Sciatic nerve (tissue), 2 donors: ENCODE measurements at regions not wholly inside any gene's neighbourhood (a gene's known extent, or its start where the extent isn't known, plus 50 kb on each side); places are given as distances from the start of the nearest gene placed in this dataset.

ENCODE experiments used
- ATAC-seq: fragments of 200-7000 bp; cut with Tn5 transposase; one replicate; pipeline ENCODE4 v1.9.1; 2020; ENCODE audit warnings: mild to moderate bottlenecking, moderate library complexity
- DNase-seq: peaks from one replicate; pipeline ENCODE4 v3.0.0-alpha.2; 2020; ENCODE audit warnings: low spot score
- intact Hi-C: fragments of 100-400 bp; cut with DNase I; formaldehyde crosslinking; loops from one replicate; pipeline ENCODE4 v1.14.2; 2022
- donor health status: DM: no; HTN: no; CAD: no.
- donor health status: DM: no; HTN: no; CAD: no.

DNA sequence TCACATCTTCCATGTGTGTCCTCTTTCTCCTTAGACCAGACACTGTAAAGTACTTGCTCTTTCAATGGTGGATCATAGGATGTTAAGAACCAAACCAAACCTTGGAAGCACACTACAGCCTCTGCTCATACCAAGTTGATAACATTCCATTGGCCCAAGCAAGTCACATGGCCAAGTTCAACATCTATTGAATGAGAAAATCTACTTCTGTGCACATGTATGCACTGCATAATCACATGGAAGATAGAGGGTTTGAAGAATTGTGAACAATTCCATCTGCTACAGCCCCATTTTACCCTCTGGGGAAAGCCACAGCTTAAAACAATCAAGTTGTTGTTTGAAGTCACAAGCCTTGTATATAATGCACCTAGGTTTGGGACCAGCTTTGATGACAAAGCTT lies 68.2 kb downstream of the MFAP3 start:
- intact Hi-C loops: no loop called here
- ATAC-seq (no peak), DNase-seq (no peak)

DNA sequence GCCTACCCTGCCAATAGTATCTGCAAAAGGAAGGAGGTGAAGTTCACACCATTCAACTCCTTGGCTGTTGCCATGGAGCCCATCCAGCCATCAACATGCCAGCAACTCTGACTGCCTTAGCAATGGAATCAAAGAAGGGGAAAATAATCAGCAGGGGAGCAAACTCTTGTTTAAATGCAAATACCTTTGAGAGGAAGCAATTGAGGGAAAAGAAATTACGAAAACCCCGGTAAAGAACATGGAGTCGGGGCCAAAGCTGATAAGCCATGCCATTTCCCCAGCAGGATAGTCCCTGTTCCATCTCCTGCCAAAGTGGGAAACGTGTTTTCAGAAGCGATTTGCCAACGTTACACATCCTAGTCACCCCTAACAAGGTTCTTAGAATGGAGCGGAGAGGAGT lies 69.0 kb downstream of the MFAP3 start:
- intact Hi-C loops: no loop called here
- no peak for DNase-seq
- no peak for ATAC-seq

DNA sequence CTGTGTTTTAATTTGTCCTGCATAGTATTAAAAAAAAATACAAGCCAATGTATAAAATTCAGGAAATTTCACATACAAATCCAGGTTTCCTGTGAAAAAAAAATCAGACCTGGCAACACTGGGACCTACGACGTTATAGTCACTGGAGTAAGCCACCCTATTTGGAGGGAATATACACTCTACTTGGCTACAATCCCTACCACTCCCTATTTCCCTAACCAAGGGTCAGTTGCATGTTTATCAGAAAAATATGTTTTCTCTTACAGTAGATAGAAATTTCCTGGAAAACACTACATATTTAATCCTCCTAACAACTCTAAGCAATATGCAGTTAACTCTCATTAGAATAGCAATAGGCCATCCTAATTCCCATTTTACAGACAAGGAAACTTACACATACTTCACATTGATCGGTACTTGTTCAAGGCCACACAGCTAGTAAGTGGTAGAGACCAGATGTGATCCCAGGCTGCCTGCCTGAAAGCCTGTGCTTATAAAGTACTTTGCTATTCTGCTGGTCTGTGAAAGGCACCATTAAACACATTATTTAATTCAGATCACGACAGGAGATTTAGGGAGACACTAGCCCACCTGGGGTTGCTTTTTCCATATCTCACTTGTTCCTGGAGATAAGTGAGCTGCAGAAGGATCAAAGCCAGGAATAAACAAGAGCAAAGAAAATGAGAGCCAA lies 70.8 kb downstream of the MFAP3 start:
- intact Hi-C loops: no loop called here
- DNase-seq (no peak), ATAC-seq (no peak)

DNA sequence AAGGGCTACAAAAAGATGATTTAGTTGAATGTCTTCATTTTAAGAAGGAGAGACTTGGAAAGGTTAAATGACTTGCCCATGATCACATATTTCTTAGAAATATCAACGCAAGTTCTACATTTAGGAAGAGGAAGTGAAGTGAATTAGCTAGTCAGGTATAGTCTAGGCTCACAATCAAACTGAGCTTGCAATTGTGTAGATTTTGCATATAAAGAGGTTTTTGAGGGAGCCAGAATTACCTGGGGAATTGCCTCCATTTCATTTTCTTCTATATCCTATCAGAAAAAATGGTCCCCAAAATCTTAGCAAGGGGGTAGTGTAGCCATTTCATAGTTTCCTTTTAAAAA lies 71.3 kb downstream of the MFAP3 start:
- ATAC-seq: no peak
- intact Hi-C loops: no loop called here

DNA sequence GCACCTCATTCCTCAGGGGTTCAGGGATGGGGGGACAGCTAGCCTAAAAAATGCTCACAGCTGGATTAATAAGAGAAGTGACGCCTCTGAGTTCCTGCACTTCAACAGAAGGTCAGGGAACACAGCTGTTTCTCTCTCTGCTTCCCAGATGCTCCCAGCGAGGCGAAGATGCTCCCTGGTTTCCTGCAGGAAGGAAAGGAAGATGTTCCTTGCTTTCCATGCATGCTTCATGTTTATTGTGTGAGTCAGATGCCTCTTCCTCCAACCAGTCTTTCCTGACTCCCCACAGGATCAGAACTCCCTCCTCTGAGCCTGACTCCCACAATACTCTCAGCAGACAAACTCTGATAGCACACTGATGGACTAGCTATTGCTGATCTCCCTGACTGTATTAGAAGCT lies 71.9 kb downstream of the MFAP3 start:
- intact Hi-C loops: no loop called here
- no peak for ATAC-seq
- no peak for DNase-seq

More for the DNA sequence above, 71.3 kb downstream of the MFAP3 start:
- DNase-seq: no peak

DNA sequence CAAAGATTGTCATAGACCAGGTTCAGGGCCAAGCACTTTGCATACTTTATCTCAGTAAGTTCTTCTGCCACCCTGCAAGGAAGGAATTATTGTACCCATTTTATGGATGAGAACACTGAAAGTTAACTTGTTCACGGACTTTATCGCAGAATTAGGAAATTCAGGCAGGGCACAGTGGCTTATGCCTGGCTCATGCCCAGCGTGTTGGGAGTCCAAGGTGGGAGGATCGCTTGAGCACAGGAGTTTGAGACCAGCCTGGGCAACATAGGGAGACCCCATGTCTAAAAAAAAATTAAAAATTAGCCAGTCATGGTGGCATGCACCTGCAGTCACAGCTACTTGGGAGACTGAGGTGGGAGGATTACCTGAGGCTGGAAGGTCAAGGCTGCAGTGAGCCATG lies 72.4 kb downstream of the MFAP3 start:
- no peak for ATAC-seq
- intact Hi-C loops: no loop called here
- DNase-seq: no peak

DNA sequence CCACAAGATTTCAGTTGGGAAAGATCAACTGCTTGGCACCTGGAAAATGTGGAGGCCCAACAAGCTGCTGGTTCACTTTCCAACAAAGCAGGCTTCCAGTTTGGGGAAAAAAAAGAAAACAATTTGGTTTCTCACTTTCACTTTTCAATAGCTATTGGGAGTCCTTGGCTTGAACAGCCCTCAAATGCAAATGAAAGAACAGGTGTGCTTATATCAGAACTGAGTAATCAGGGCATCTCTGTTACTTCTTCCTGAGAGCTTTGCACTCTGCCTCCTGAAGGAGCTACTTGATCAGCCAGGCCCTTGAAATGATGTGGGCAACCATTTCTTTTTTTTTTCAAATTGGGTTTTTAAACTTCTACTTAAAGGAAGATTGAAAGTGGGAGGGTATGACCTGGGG lies 73.5 kb downstream of the MFAP3 start:
- no peak for ATAC-seq
- intact Hi-C loops: no loop called here

DNA sequence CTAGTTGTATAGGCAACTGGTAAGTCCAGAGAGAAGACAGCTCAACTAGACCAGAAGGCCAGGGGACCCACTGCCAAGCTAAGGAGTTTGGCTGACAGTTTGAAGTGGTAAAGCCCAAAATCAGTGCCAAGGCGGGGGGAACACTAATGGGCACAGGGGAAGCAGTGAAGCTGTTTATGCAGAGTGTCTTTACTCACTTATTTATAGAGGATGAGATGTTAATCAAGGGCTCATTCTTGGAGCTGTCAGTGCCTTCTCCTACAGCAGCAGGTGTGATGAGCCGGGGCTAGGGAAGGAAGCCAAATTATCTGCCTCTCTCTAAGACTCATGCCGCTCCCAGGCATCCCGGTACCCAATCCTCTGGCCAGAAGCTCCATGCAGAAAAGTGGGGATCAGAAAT lies 75.2 kb upstream of the GALNT10 start:
- ATAC-seq (no peak), DNase-seq (no peak)
- intact Hi-C loops: no loop called here

More for the DNA sequence above, 73.5 kb downstream of the MFAP3 start:
- DNase-seq: no peak

DNA sequence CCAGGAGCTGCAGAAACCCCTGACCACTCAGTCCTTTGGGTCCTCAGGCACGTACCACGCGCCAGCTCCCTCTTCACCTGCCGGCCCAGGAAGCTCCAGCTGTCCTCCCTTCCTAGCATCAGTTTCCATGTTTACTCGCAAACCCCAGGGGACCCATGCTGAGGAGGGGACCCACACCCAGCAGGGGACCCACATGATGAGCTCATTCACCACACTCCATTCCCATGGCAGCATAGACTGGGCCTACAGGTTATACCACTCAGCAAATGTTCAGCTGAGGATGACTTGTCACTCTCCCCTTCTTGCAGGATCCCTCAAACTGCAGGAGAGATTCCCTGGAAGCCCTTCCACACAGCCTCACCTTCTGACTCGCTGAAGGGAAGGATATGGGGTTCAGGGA lies 73.5 kb upstream of the GALNT10 start:
- intact Hi-C loops: no loop called here
- DNase-seq: no peak
- no peak for ATAC-seq

DNA sequence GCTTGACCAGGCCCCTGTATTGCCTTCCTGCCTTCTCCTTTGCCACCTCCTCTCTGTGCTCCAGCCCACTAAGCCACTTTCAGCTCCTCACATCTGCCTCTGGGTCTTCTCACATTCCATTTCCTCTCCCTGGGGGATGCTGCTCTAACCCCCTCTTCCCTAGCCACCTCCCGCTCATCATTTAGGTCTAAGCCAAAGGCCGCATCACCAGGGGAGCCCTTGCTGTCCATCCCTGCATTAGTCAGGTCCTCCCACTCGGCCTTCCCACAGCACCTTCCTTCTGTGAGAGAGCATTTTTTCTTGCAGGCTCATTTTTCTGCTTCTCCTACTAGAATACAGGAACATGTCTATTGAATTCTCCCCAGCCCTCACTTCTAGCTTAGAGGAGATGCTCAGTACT lies 72.6 kb upstream of the GALNT10 start:
- no peak for DNase-seq
- intact Hi-C loops: no loop called here
- no peak for ATAC-seq

DNA sequence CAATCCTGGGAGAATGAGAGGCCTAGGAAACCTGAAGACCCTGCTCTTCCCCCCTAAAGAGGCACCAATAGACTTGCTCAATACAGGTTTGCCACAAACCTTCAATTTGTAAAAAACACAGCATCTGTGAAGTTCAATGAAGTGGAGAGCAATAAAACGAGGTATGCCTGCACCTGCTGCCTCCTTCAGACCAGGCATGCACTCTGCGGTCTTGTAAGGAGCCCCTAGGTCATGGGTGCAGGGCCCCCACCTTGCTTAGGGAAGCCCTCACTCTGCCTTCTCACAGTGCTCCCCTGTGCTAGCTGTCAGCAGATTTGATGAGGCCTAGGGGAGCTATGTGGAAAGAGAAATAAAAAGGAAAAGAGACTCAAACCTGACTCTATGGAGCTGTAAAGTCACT lies 72.1 kb upstream of the GALNT10 start:
- intact Hi-C loops: no loop called here
- ATAC-seq: no peak
- DNase-seq: no peak

DNA sequence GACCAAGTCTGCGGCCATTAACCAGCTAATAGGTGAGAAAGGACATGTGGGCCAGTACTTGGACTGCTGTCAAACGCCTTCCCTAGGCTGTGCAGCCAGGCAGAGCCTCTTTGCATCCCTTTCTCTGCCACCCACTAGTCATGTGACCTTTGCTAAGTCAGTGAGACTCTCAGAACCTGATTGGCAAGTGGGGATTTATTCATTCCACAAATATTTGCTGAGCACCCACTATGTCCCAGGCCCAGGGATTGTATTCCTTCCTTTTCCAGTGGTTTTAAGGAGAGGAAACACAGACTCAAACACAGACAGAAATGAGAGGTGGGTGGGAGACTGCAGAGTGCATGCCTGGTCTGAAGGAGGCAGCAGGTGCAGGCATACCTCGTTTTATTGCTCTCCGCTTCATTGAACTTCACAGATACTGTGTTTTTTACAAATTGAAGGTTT lies 71.6 kb upstream of the GALNT10 start:
- intact Hi-C loops: no loop called here
- no peak for DNase-seq
- ATAC-seq: no peak

DNA sequence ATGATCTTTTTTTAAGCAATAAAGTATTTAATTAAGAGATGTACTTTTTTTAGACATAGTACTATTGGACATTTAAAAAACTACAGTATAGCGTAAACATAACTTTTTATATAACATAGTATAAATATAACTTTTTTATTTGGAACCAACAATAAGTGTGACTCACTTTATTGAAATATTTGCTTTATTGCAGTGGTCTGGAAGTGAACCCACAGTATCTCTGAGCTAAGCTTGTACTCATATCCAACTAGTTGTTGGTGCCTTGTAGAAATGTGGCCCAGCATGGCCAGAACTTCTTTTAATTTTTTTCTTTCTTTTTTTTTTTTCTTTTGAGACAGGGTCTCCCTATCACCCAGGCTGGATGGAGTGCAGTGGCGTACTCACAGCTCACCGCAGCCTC lies 61.5 kb upstream of the GALNT10 start:
- DNase-seq: no peak
- intact Hi-C loops: no loop called here
- no peak for ATAC-seq

DNA sequence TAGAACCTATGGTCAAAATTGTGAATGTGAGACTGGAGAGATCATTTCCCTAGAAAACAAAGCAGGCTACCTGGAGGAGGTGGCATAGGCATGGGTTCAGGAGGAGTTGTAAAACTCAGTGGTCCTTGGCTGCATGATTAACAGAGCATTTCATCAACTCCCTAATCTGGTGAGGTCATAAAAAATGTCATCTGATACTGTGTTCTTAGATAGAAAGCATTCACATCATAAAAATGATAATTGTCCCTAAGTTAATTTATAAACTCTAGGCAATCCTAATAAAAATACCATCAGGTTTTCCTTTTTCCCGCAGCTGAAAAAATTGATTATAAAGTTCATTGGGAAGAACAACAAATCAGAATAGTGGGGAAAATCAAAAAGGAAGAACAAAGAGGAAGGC lies 60.6 kb upstream of the GALNT10 start:
- intact Hi-C loops: no loop called here
- ATAC-seq (no peak), DNase-seq (no peak)

DNA sequence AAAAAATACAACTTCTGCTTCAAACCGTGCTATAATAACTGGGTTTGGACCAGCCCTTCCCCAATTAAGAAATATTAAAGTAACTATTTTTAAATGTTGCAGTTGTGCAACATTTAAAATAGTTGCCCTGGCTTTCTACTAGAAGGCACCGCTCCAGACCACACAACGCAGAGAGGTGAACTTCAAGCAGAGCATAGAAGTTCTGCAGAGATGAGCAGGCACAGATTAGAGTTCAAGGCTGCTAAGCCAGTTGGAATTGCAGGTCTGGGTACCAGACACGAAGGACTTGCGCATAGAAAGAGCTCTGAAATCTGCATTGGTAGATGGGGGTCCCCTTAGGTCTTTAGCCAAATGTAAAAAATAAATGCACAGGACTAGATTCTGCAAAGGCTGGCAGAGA lies 58.7 kb upstream of the GALNT10 start:
- ATAC-seq (no peak), DNase-seq (no peak)
- intact Hi-C loops: no loop called here

DNA sequence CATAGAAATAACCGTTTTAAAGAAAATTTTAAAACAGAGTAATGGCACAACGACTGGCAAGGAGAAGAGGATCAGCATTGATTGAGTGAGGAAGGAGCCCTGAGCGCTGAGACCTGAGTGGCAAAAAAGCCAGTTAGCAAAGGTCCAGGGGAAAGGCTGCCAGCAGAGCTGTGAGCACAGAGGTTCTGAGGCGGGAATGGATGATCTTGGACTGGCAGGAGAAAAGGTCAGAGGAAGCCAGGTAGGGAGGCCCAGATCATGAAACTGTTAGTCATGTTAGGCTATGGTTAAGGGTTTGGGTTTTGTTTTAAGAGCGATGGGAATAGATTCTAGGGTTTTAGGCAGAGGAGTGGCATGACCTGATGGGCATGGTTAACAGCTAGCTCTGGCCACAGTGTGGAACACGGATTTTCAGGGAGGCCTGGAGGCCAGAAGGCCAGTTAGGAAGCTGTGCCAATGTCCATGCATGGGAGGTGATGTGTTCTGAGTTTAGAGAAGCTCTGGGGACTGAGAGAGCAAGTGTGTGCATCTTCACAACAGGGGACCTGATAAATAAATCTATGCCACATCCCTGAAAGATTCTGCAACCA lies 57.7 kb upstream of the GALNT10 start:
- intact Hi-C loops: no loop called here
- no peak for ATAC-seq
- DNase-seq: no peak

DNA sequence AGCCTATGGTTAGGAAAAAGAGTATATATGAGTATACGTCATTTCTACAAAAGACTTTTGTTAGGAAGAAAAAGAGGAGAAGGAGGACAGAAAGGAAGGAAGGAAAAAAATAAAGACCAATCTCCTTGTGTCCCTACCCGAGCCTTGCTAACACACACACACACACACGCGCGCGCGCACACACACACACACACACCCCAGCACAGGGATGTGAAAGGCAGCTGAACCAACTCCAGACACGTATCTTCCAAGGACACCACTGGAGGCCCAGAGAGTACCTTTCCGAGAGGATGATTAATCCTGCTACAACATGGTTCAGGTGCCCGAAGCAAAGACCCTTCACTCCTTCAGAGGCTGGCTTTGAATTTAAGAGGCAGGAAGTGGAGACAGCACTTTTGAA lies 56.9 kb upstream of the GALNT10 start:
- no peak for DNase-seq
- intact Hi-C loops: no loop called here
- no peak for ATAC-seq

DNA sequence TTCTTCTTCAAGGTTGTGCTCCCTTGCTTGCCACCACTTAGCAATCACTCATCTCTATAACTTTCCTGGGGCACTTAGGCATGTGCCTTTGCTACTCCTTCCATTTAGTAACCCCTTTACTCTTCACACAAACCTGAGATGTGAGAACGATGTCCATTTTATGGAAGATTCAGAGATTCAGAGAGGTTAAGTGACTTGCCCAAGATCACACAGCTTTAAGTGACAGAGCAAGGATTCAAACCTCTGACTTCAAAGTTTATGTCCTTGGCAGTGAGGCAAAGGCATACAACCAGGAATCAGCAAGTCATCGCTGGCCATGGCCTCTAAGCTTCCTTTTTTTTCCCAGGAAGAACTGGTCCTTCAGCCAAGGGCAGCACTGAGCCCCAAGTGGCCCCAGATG lies 56.0 kb upstream of the GALNT10 start:
- intact Hi-C loops: no loop called here
- ATAC-seq: no peak
- DNase-seq: no peak

DNA sequence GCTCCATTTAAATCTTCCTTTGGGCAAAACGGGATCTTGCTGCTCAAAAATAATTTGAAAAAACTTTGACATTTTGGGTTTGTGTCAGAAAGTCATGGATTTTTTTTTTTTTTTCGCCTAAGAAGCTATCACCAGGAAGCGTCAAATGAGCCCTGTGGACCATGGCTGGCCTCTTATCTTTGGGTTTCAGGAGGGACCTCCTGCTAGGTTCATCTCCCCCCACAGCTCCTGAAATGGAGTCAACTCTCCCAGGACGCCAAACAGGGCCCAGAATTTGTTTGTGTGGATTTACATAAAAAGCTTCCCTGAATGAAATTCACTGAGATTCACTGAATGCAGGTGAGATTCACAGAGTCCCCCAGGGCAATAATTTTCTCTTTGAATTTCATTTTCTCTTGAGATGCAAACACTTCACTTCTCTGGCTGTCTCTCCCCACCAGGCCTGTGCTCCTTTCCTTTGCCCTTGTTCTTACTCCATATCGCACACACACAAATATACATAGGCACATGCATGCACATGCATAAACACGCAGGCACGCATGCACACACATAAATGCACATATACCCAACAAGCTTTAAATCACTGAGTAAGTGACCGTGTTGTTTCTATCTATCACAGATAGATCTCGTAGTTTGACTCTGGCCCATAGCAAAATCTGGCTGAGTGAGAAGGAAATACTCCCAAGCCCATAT lies 55.3 kb upstream of the GALNT10 start:
- intact Hi-C loops: no loop called here
- DNase-seq (no peak), ATAC-seq (no peak)

DNA sequence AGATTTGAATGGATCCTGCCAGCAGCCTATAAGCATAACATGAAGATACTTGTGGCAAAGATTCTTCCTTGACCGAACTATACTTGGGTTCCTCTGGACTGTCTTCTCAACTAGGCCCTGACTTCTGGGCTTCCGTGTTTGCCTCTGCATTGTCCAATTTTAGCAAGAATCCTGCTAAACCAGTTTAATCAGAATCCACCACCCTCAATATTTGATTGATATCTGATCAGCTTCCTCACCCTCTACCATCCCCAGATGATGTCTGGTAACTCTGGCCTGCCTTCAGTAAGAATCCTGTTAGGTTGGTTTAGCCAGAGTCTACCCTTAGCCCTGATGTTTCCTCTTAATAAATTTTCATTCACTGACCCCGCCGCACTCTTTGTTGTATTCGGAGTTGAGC lies 54.4 kb upstream of the GALNT10 start:
- ATAC-seq (no peak), DNase-seq (no peak)
- intact Hi-C loops: no loop called here

DNA sequence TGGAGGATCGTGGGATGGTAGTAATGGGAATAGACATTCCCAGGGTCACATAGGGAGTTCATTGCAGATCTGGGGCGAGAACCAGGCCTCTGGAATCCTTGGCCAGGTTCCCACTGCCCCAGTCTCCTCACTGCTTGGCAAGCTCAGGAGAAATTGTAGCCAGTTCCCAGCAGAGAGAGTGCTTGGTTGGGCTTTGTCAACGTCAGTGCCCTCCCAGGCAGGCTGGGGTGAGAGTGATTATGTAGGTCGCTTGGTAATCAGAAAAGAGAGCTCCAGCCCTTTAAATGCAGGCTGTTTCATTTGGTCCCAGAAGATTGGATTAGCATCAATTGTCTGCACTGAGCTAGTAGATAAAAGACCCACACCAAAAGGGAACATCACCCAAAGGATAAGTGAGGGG lies 51.8 kb upstream of the GALNT10 start:
- ATAC-seq (peak; percentile 49), DNase-seq (no peak)
- intact Hi-C loops: no loop called here
